ENCODE measurements at regions not wholly inside any gene's neighbourhood (a gene's known extent, or its start where the extent isn't known, plus 50 kb on each side); places are given as distances from the start of the nearest gene placed in this dataset.

DNA sequence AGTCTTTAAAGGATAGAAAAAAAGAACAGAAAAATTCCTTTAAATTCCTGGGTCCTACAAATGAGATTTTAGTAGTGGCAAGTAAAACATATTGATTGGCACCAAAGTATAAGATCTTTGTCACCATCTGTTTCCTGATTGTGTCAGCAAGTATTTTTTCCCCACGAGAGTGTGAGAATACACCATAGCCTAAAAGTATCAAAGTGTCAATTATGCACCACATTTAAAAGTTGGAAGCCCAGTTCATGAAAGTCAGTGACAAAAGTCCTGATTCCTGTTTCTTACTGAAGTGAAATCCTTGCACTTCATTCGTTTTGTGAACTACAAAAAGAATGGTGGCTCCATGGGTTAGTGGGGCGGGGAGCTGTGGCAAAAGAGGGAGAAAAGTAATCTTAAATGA, 83.8 kb upstream of the DPH6 start:
- no peak overlapping the region for H3K4me3 ChIP-seq (replicated peaks in 1 of 4; ENCODE audit: control extremely low read depth in 1 of 4, insufficient read depth in 1 of 4, low read depth in 3 of 4, low read length in 4 of 4)
- no peaks in the 10 kb centered on the region for H3K79me2 ChIP-seq (ENCODE audit: control insufficient read depth, insufficient read depth, low read length)
- H3K4me2 ChIP-seq (ENCODE audit: extremely low read depth, insufficient read depth, low read length): no peak overlapping the region
- no peaks in the 10 kb centered on the region for H3K36me3 ChIP-seq (ENCODE audit: control insufficient read depth, insufficient read depth, low read length)
- no peak overlapping the region for H3K9ac ChIP-seq (ENCODE audit: insufficient read depth, low read length)
- peaks cover 10% of the 10 kb centered on the region for H3K4me1 ChIP-seq (ENCODE audit: control insufficient read depth, extremely low read depth, insufficient read depth, low read length)
- H4K20me1 ChIP-seq (ENCODE audit: control insufficient read depth, extremely low read depth, insufficient read depth, low read length): no peaks in the 10 kb centered on the region
- H3K27ac ChIP-seq (ENCODE audit: insufficient read depth, low read length): no peak overlapping the region
- no peak overlapping the region for H2AFZ ChIP-seq (ENCODE audit: low read length)
- DNase-seq (ENCODE audit: low read depth in 2 of 2): no peak
- TF ChIP-seq, protein P1, sequence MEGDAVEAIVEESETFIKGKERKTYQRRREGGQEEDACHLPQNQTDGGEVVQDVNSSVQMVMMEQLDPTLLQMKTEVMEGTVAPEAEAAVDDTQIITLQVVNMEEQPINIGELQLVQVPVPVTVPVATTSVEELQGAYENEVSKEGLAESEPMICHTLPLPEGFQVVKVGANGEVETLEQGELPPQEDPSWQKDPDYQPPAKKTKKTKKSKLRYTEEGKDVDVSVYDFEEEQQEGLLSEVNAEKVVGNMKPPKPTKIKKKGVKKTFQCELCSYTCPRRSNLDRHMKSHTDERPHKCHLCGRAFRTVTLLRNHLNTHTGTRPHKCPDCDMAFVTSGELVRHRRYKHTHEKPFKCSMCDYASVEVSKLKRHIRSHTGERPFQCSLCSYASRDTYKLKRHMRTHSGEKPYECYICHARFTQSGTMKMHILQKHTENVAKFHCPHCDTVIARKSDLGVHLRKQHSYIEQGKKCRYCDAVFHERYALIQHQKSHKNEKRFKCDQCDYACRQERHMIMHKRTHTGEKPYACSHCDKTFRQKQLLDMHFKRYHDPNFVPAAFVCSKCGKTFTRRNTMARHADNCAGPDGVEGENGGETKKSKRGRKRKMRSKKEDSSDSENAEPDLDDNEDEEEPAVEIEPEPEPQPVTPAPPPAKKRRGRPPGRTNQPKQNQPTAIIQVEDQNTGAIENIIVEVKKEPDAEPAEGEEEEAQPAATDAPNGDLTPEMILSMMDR (conservative IDR thresholded peaks at IDR 0.05 in 1 of 2, IDR thresholded peaks at IDR 0.05 in 1 of 2; ENCODE audit: low read depth in 1 of 2, low read length in 2 of 2): no peak
- no peak for TF ChIP-seq EZH2 (IDR thresholded peaks at IDR 0.05; ENCODE audit: low read length, missing control alignments)
- H3K27me3 ChIP-seq (ENCODE audit: control insufficient read depth, insufficient read depth, low read length): no peaks in the 10 kb centered on the region
- no peaks in the 10 kb centered on the region for H3K9me3 ChIP-seq (ENCODE audit: control insufficient read depth, insufficient read depth, low read depth, low read length)

DNA sequence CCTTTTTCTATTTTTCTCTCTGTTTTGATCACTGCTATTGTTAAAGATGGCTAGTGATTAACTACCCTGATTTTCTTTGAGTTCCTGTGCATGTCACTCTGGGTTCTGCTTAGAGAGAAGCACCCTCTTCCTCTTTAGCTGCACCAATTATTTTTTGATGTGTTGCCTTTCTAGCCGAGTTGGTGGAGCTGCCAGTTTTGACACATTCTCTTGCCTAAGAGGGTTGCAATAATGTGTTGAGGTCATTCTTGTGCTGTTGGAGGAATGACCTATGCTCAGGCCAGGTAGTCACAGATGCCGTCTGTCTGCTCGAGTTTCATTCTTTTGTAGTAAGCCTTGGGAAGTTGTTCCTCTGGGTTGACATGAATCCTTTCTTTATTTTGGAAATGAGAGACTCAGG, 84.6 kb upstream of the DPH6 start:
- H3K9me3 ChIP-seq (ENCODE audit: control insufficient read depth, insufficient read depth, low read depth, low read length): no peaks in the 10 kb centered on the region
- H3K79me2 ChIP-seq (ENCODE audit: control insufficient read depth, insufficient read depth, low read length): no peaks in the 10 kb centered on the region
- H3K4me3 ChIP-seq (replicated peaks in 1 of 4; ENCODE audit: control extremely low read depth in 1 of 4, insufficient read depth in 1 of 4, low read depth in 3 of 4, low read length in 4 of 4): no peak overlapping the region
- H3K27me3 ChIP-seq (ENCODE audit: control insufficient read depth, insufficient read depth, low read length): no peaks in the 10 kb centered on the region
- H2AFZ ChIP-seq (ENCODE audit: low read length): no peak overlapping the region
- DNase-seq (ENCODE audit: low read depth in 2 of 2): peak in 1 of 2 donors; percentile 23
- H3K27ac ChIP-seq (ENCODE audit: insufficient read depth, low read length): no peak overlapping the region
- TF ChIP-seq, protein P1 (conservative IDR thresholded peaks at IDR 0.05 in 1 of 2, IDR thresholded peaks at IDR 0.05 in 1 of 2; ENCODE audit: low read depth in 1 of 2, low read length in 2 of 2): no peak
- no peak for TF ChIP-seq EZH2 (IDR thresholded peaks at IDR 0.05; ENCODE audit: low read length, missing control alignments)
- H3K9ac ChIP-seq (ENCODE audit: insufficient read depth, low read length): no peak overlapping the region
- no peaks in the 10 kb centered on the region for H3K36me3 ChIP-seq (ENCODE audit: control insufficient read depth, insufficient read depth, low read length)
- H3K4me2 ChIP-seq (ENCODE audit: extremely low read depth, insufficient read depth, low read length): no peak overlapping the region
- H4K20me1 ChIP-seq (ENCODE audit: control insufficient read depth, extremely low read depth, insufficient read depth, low read length): no peaks in the 10 kb centered on the region
- peaks cover 6% of the 10 kb centered on the region for H3K4me1 ChIP-seq (ENCODE audit: control insufficient read depth, extremely low read depth, insufficient read depth, low read length)

DNA sequence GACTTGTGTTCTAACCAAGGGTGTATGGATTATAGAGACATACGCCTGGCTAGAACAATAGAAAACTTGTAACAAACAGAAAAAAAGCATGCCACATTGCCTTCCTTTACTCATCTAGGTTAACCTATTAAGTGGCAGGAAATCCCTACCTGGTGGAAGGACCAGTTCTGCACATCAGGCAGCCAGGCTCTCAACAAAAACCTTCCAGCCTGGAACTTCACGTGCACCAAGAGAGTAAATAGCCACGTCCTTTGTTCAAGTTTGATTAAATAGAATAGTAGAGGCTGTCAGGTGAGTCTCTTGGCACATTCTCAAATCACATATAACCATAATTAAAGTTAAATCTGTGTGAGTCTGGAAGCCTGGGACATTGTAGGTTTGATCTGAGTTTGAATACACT, 85.0 kb upstream of the DPH6 start:
- H3K4me2 ChIP-seq (ENCODE audit: extremely low read depth, insufficient read depth, low read length): no peak overlapping the region
- no peak overlapping the region for H3K9ac ChIP-seq (ENCODE audit: insufficient read depth, low read length)
- no peaks in the 10 kb centered on the region for H4K20me1 ChIP-seq (ENCODE audit: control insufficient read depth, extremely low read depth, insufficient read depth, low read length)
- H3K4me1 ChIP-seq (ENCODE audit: control insufficient read depth, extremely low read depth, insufficient read depth, low read length): peaks cover 6% of the 10 kb centered on the region
- no peak overlapping the region for H3K27ac ChIP-seq (ENCODE audit: insufficient read depth, low read length)
- no peaks in the 10 kb centered on the region for H3K27me3 ChIP-seq (ENCODE audit: control insufficient read depth, insufficient read depth, low read length)
- no peaks in the 10 kb centered on the region for H3K9me3 ChIP-seq (ENCODE audit: control insufficient read depth, insufficient read depth, low read depth, low read length)
- no peak for DNase-seq (ENCODE audit: low read depth in 2 of 2)
- H3K4me3 ChIP-seq (replicated peaks in 1 of 4; ENCODE audit: control extremely low read depth in 1 of 4, insufficient read depth in 1 of 4, low read depth in 3 of 4, low read length in 4 of 4): no peak overlapping the region
- no peaks in the 10 kb centered on the region for H3K79me2 ChIP-seq (ENCODE audit: control insufficient read depth, insufficient read depth, low read length)
- no peaks in the 10 kb centered on the region for H3K36me3 ChIP-seq (ENCODE audit: control insufficient read depth, insufficient read depth, low read length)
- TF ChIP-seq, protein P1 (conservative IDR thresholded peaks at IDR 0.05 in 1 of 2, IDR thresholded peaks at IDR 0.05 in 1 of 2; ENCODE audit: low read depth in 1 of 2, low read length in 2 of 2): no peak
- no peak overlapping the region for H2AFZ ChIP-seq (ENCODE audit: low read length)
